ENCODE measurements at regions not wholly inside any gene's neighbourhood (a gene's known extent, or its start where the extent isn't known, plus 50 kb on each side); places are given as distances from the start of the nearest gene placed in this dataset.

GRCh38 chr1:195097316-195097715, 1510.9 kb downstream of the KCNT2 start:
- BruUV-seq (replicated peaks), result no TSS peak
- no peaks in the 10 kb centered on the region for H3K36me3 ChIP-seq (ENCODE audit: control insufficient read depth, insufficient read depth, low read length)
- ChIA-PET CTCF (ENCODE audit: low intra/inter-chr PET ratio) (no interaction called here), POLR2A (no interaction called here)
- H3K27me3 ChIP-seq (ENCODE audit: control insufficient read depth in 2 of 2, insufficient read depth in 2 of 2, low read length in 2 of 2), result no peaks in the 10 kb centered on the region
- H2AFZ ChIP-seq (ENCODE audit: low read depth, low read length), result no peak overlapping the region
- in situ Hi-C loops (cut with MboI) (no loop called here), intact Hi-C loops (cut with micrococcal nuclease) (no loop called here)
- TF ChIP-seq EZH2 (IDR thresholded peaks at IDR 0.05; ENCODE audit: borderline replicate concordance, low read depth, low read length) (no peak), ZBTB33 (CRISPR knock-in tag; IDR thresholded peaks at IDR 0.05) (no peak), KDM4B (IDR thresholded peaks at IDR 0.05; ENCODE audit: borderline replicate concordance in 2 of 2, low read depth in 1 of 2) (no peak), E2F3 (CRISPR knock-in tag; IDR thresholded peaks at IDR 0.05) (no peak)
- H3K9me3 ChIP-seq (replicated peaks; ENCODE audit: control insufficient read depth, insufficient read depth, low read depth, low read length), result no peaks in the 10 kb centered on the region
- H3K79me2 ChIP-seq (ENCODE audit: control insufficient read depth, insufficient read depth, low read length), result no peaks in the 10 kb centered on the region
- no peaks in the 10 kb centered on the region for H3K4me1 ChIP-seq (replicated peaks in 1 of 2; ENCODE audit: control insufficient read depth in 2 of 2, insufficient read depth in 2 of 2, low read length in 2 of 2)
- no peak for ATAC-seq
- no peak overlapping the region for H3K27ac ChIP-seq (ENCODE audit: extremely low read depth, low read depth, low read length)
- no peak overlapping the region for H3K4me3 ChIP-seq
- no peak overlapping the region for H3K4me2 ChIP-seq (ENCODE audit: insufficient read depth, low read length)
- no peaks in the 10 kb centered on the region for H3K9me1 ChIP-seq (ENCODE audit: control insufficient read depth, insufficient read depth, low read length)
- 0% methylated on average over 4 of the region's 4 CpGs for WGBS (ENCODE audit: insufficient coverage, low coverage, missing lambda C conversion rate)
- FAIRE-seq, result no peak
- no peak for DNase-seq (ENCODE audit: extremely low read depth in 1 of 4, low spot score in 3 of 4)
- H4K20me1 ChIP-seq (replicated peaks; ENCODE audit: control insufficient read depth, insufficient read depth, low read length), result no peaks in the 10 kb centered on the region
- no peak overlapping the region for H3K9ac ChIP-seq (ENCODE audit: insufficient read depth in 1 of 2, low read depth in 2 of 2, low read length in 2 of 2)

- Histone ChIP-seq H3K27me3 (ENCODE audit: control insufficient read depth in 2 of 2, insufficient read depth in 2 of 2, low read length in 2 of 2) (no peaks in the 10 kb centered on the region), H3K9ac (ENCODE audit: insufficient read depth in 1 of 2, low read depth in 2 of 2, low read length in 2 of 2) (no peak overlapping the region), H3K9me1 (ENCODE audit: control insufficient read depth, insufficient read depth, low read length) (no peaks in the 10 kb centered on the region), H3K27ac (ENCODE audit: extremely low read depth, low read depth, low read length) (no peak overlapping the region), H3K9me3 (replicated peaks; ENCODE audit: control insufficient read depth, insufficient read depth, low read depth, low read length) (no peaks in the 10 kb centered on the region), H3K4me3 (no peak overlapping the region), H3K4me2 (ENCODE audit: insufficient read depth, low read length) (no peak overlapping the region), H3K36me3 (ENCODE audit: control insufficient read depth, insufficient read depth, low read length) (no peaks in the 10 kb centered on the region), H4K20me1 (replicated peaks; ENCODE audit: control insufficient read depth, insufficient read depth, low read length) (no peaks in the 10 kb centered on the region), H2AFZ (ENCODE audit: low read depth, low read length) (no peak overlapping the region), H3K4me1 (replicated peaks in 1 of 2; ENCODE audit: control insufficient read depth in 2 of 2, insufficient read depth in 2 of 2, low read length in 2 of 2) (no peaks in the 10 kb centered on the region), H3K79me2 (ENCODE audit: control insufficient read depth, insufficient read depth, low read length) (no peaks in the 10 kb centered on the region)
- in situ Hi-C loops (cut with MboI) (no loop called here), intact Hi-C loops (cut with micrococcal nuclease) (no loop called here)
- DNase-seq (ENCODE audit: extremely low read depth in 1 of 4, low spot score in 3 of 4) (no peak), ATAC-seq (no peak), FAIRE-seq (no peak)
- POLR2A ChIA-PET, result no interaction called here
- TF ChIP-seq PML (IDR thresholded peaks at IDR 0.05; ENCODE audit: low read length) (no peak), EGR1 (conservative IDR thresholded peaks at IDR 0.05) (no peak), ZNF41 (CRISPR knock-in tag; conservative IDR thresholded peaks at IDR 0.05) (no peak)
- CTCF ChIA-PET (ENCODE audit: low intra/inter-chr PET ratio), result no interaction called here
- no TSS peak for BruUV-seq (replicated peaks)
- WGBS (ENCODE audit: insufficient coverage, low coverage, missing lambda C conversion rate), result 4% methylated on average over 9 of the region's 9 CpGs
Observed at GRCh38 chr1:195096051-195096521, 1512.2 kb downstream of the KCNT2 start.

All from K562 (cell line).